ENCODE measurements at regions not wholly inside any gene's neighbourhood (a gene's known extent, or its start where the extent isn't known, plus 50 kb on each side); places are given as distances from the start of the nearest gene placed in this dataset.

DNA sequence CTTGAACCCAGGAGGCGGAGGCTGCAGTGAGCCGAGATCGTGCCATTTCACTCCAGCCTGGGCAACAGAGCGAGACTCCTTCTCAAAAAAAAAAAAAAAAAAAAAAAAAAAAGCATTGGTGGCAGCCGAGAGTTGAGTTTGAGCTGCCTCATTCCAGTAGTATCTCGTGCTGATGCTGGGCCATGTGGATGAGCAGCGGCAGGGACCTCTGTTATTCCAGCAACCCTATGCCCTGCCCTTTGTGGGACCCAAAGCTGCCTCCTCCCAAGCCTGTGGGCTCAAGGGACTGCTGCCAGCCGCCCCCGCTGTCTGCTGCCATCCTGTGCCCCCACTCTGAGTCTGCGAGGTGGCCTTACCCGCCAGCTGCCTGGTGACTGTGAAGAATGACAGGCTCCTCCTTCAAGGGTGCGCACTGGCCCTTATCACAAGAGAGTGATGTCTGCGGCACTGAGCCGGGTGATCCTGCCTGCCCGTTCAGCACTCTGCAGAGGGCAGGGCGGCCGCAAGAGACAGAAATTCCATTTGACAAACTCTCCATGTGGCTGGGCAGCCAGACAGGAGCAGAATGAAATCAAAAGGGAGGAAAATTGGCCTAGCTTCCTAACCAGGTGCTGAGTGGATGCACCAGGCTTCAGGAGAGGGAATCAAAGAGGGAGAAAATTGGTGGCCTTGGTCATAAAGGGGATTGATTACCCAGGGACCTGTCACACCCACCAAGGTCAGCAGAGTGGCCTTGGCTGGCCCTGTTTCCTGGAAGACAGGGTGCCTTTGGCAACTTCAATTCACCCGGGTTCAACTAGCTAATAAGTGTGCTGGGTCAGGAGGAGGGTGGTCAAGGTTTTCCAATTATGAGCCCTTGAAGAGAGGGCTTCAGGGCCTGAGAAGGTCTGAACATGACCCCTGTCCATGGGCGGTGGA, 65.3 kb upstream of the ZMIZ1 start:
- no peaks in the 10 kb centered on the region for H3K4me1 Mint-ChIP-seq (ENCODE audit: insufficient read depth, unreplicated experiment)
- CTCF ChIA-PET = no interaction called here
- DNase-seq (ENCODE audit: unreplicated experiment) = no peak
- H3K27ac Mint-ChIP-seq (ENCODE audit: low read depth, unreplicated experiment) = no peak overlapping the region
- peaks cover 7% of the 10 kb centered on the region for H3K36me3 Mint-ChIP-seq (ENCODE audit: insufficient read depth, unreplicated experiment)
- intact Hi-C loops (cut with micrococcal nuclease) = no loop called here
- POLR2A ChIA-PET = interaction anchor here (0.7 kb wide), 1 partner anchor 53 kb away, joined by 3 read pairs; no protein-coding TSS in a partner anchor
- TF ChIP-seq, protein P1, sequence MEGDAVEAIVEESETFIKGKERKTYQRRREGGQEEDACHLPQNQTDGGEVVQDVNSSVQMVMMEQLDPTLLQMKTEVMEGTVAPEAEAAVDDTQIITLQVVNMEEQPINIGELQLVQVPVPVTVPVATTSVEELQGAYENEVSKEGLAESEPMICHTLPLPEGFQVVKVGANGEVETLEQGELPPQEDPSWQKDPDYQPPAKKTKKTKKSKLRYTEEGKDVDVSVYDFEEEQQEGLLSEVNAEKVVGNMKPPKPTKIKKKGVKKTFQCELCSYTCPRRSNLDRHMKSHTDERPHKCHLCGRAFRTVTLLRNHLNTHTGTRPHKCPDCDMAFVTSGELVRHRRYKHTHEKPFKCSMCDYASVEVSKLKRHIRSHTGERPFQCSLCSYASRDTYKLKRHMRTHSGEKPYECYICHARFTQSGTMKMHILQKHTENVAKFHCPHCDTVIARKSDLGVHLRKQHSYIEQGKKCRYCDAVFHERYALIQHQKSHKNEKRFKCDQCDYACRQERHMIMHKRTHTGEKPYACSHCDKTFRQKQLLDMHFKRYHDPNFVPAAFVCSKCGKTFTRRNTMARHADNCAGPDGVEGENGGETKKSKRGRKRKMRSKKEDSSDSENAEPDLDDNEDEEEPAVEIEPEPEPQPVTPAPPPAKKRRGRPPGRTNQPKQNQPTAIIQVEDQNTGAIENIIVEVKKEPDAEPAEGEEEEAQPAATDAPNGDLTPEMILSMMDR (IDR thresholded peaks at IDR 0.05; ENCODE audit: unreplicated experiment) = no peak
- H3K9me3 Mint-ChIP-seq (ENCODE audit: unreplicated experiment) = no peaks in the 10 kb centered on the region
- peaks cover 17% of the 10 kb centered on the region for H3K27me3 Mint-ChIP-seq (ENCODE audit: insufficient read depth, unreplicated experiment)
- BruUV-seq (replicated peaks) = no TSS peak
- no peak overlapping the region for H3K4me3 Mint-ChIP-seq (ENCODE audit: unreplicated experiment)

DNA sequence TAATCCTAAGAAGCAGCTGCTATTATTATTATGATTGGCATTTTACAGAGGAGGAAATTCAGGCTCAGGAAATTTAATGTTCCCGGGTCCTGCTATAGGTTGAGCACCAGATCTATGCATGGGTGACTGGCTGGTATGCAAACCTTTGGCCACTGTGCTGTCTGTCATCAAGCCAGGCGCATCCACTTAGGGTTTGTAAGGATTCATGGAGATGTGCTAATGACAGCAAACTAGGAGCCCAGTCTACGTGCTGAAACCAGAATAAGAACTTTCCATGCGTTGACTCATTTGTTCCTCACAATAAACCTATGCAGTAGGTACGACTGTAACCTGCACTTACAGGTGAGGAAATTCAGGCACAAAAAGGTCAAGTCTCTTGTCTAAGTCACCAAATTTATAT, 64.5 kb upstream of the ZMIZ1 start:
- peaks cover 17% of the 10 kb centered on the region for H3K27me3 Mint-ChIP-seq (ENCODE audit: insufficient read depth, unreplicated experiment)
- POLR2A ChIA-PET = interaction anchor here (0.7 kb wide), 1 partner anchor 54 kb away, joined by 3 read pairs; no protein-coding TSS in a partner anchor
- H3K9me3 Mint-ChIP-seq (ENCODE audit: unreplicated experiment) = no peaks in the 10 kb centered on the region
- DNase-seq (ENCODE audit: unreplicated experiment) = no peak
- TF ChIP-seq, protein P1 (IDR thresholded peaks at IDR 0.05; ENCODE audit: unreplicated experiment) = no peak
- H3K4me1 Mint-ChIP-seq (ENCODE audit: insufficient read depth, unreplicated experiment) = no peaks in the 10 kb centered on the region
- CTCF ChIA-PET = interaction anchor here (0.6 kb wide), 1 partner anchor 843 kb away, joined by 6 read pairs; no protein-coding TSS in a partner anchor
- no TSS peak for BruUV-seq (replicated peaks)
- H3K4me3 Mint-ChIP-seq (ENCODE audit: unreplicated experiment) = no peak overlapping the region
- intact Hi-C loops (cut with micrococcal nuclease) = no loop called here
- H3K36me3 Mint-ChIP-seq (ENCODE audit: insufficient read depth, unreplicated experiment) = peaks cover 7% of the 10 kb centered on the region
- H3K27ac Mint-ChIP-seq (ENCODE audit: low read depth, unreplicated experiment) = no peak overlapping the region

DNA sequence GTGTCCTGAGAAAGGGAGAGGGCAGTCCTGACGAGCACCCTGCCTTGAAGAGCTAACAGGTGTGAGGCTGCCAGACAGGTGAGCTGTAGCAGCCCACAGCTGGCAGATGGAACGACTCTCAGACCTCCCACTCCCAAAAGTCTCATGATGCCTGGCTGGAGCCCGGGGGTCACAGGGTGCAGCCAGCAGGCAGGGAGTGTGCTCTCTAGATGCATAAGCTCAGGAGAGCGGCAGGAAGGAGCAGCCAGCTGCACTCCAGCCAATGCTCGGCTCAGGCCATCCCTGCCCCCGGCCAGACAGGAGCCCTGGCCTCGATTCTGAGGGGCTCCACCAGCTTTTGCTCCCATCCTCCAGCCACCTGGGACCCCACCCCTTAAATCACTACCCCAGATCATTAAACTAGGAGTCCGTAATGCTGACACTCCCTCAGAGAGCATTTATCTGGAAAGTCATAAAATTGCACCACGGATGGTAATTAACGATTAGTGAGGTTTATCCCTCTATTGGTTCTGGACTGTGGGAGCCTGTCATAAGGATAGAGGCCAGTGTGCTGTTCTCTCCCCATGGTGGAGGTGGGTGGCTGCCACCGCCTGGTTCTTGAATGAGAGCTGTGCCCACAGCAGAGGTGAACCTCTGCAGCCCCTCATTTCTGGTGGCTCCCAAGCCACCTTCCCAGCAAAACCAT, 63.5 kb upstream of the ZMIZ1 start:
- TF ChIP-seq, protein P1 (IDR thresholded peaks at IDR 0.05; ENCODE audit: unreplicated experiment) = no peak
- Mint-ChIP-seq H3K4me1 (ENCODE audit: insufficient read depth, unreplicated experiment) (no peaks in the 10 kb centered on the region), H3K27me3 (ENCODE audit: insufficient read depth, unreplicated experiment) (peaks cover 14% of the 10 kb centered on the region), H3K9me3 (ENCODE audit: unreplicated experiment) (no peaks in the 10 kb centered on the region), H3K36me3 (ENCODE audit: insufficient read depth, unreplicated experiment) (peaks cover 7% of the 10 kb centered on the region), H3K4me3 (ENCODE audit: unreplicated experiment) (no peak overlapping the region), H3K27ac (ENCODE audit: low read depth, unreplicated experiment) (no peak overlapping the region)
- intact Hi-C loops (cut with micrococcal nuclease) = no loop called here
- CTCF ChIA-PET = no interaction called here
- no TSS peak for BruUV-seq (replicated peaks)
- no peak for DNase-seq (ENCODE audit: unreplicated experiment)
- POLR2A ChIA-PET = interaction anchor here (1.4 kb wide), 1 partner anchor 10 kb away, joined by 4 read pairs; no protein-coding TSS in a partner anchor

DNA sequence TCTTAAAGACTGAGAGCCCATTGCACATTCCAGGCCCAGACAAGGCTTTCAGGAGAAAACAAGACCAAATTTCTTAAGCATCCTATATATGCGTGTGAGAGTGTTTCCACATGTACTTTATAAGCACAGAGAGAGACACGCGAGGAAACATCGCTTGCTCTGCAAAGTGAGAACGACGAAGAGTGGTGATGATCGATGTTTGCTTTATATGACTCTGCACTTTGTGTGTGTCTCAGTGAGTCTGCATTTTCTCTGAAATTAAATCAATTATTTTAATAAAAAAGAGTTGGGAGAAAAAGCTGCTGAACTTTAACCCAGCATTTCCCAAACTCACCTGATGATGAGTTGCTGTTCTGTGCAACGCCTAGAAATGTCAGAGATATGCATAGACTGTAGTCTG, 61.7 kb upstream of the ZMIZ1 start:
- no peaks in the 10 kb centered on the region for H3K9me3 Mint-ChIP-seq (ENCODE audit: unreplicated experiment)
- H3K36me3 Mint-ChIP-seq (ENCODE audit: insufficient read depth, unreplicated experiment) = peaks cover 6% of the 10 kb centered on the region
- H3K4me3 Mint-ChIP-seq (ENCODE audit: unreplicated experiment) = no peak overlapping the region
- no peak overlapping the region for H3K27ac Mint-ChIP-seq (ENCODE audit: low read depth, unreplicated experiment)
- POLR2A ChIA-PET = no interaction called here
- no peak for DNase-seq (ENCODE audit: unreplicated experiment)
- no TSS peak for BruUV-seq (replicated peaks)
- CTCF ChIA-PET = interaction anchor here (0.7 to 1.1 kb wide), 2 partner anchors 33 to 172 kb away, joined by 3 read pairs; no protein-coding TSS in a partner anchor
- no peaks in the 10 kb centered on the region for H3K27me3 Mint-ChIP-seq (ENCODE audit: insufficient read depth, unreplicated experiment)
- intact Hi-C loops (cut with micrococcal nuclease) = no loop called here
- TF ChIP-seq, protein P1 (IDR thresholded peaks at IDR 0.05; ENCODE audit: unreplicated experiment) = no peak
- no peaks in the 10 kb centered on the region for H3K4me1 Mint-ChIP-seq (ENCODE audit: insufficient read depth, unreplicated experiment)

Data from MCF 10A (cell line).